ENCODE measurements at regions not wholly inside any gene's neighbourhood (a gene's known extent, or its start where the extent isn't known, plus 50 kb on each side); places are given as distances from the start of the nearest gene placed in this dataset.
A peak's percentile ranks its signal among the peaks of the same experiment; 100 is the strongest.

- Histone ChIP-seq H3K36me3 (ENCODE audit: low read depth) (no peaks in the 10 kb centered on the region), H3K4me3 (no peak overlapping the region), H3K4me1 (ENCODE audit: low read depth) (no peaks in the 10 kb centered on the region), H3K9me3 (peaks cover 18% of the 10 kb centered on the region)
- DNase-seq (no peak), ATAC-seq (no peak)
- TF ChIP-seq CTCF (IDR thresholded peaks at IDR 0.05), result no peak
- intact Hi-C loops (cut with DNase I, micrococcal nuclease), result no loop called here
Observed at GRCh38 chr11:100622404-100622803, 64.7 kb upstream of the ARHGAP42 start.

DNA sequence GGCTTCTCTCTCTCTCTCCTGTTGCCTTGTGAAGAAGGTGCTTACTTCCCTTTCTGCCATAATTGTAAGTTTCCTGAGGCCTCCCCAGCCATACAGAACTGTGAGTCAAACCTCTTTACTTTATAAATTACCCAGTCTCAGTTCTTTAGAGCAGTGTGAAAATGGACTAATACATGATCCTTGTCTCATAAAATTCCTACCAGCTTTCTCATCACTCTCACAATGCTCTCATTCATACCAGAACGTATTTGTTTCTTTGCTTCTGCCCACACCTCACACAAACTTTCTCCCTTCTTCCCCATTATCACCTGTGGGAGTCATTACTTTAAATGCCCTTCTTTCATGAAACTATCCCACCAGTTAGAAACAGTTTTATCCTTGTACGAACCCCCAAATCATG, 62.7 kb upstream of the ARHGAP42 start:
- H3K4me1 ChIP-seq (ENCODE audit: low read depth), result no peaks in the 10 kb centered on the region
- H3K4me3 ChIP-seq, result no peak overlapping the region
- peaks cover 18% of the 10 kb centered on the region for H3K9me3 ChIP-seq
- H3K36me3 ChIP-seq (ENCODE audit: low read depth), result no peaks in the 10 kb centered on the region
- intact Hi-C loops (cut with DNase I, micrococcal nuclease), result no loop called here
- ATAC-seq (no peak), DNase-seq (no peak)
- TF ChIP-seq CTCF (IDR thresholded peaks at IDR 0.05), result no peak

GRCh38 chr11:100625041-100625440, 62.0 kb upstream of the ARHGAP42 start:
- H3K36me3 ChIP-seq (ENCODE audit: low read depth), result no peaks in the 10 kb centered on the region
- intact Hi-C loops (cut with DNase I, micrococcal nuclease), result no loop called here
- no peak for DNase-seq

GRCh38 chr11:100629671-100630070, 57.4 kb upstream of the ARHGAP42 start:
- intact Hi-C loops (cut with DNase I, micrococcal nuclease), result no loop called here
- no peak for TF ChIP-seq CTCF (IDR thresholded peaks at IDR 0.05)
- Histone ChIP-seq H3K4me3 (no peak overlapping the region), H3K36me3 (ENCODE audit: low read depth) (no peaks in the 10 kb centered on the region), H3K4me1 (ENCODE audit: low read depth) (peaks cover 7% of the 10 kb centered on the region), H3K9me3 (no peaks in the 10 kb centered on the region)
- DNase-seq, result no peak
- ATAC-seq, result peak; percentile 45

More at GRCh38 chr11:100625041-100625440, 62.0 kb upstream of the ARHGAP42 start:
- ATAC-seq, result no peak
- H3K4me1 ChIP-seq (ENCODE audit: low read depth), result no peaks in the 10 kb centered on the region
- no peak for TF ChIP-seq CTCF (IDR thresholded peaks at IDR 0.05)
- H3K9me3 ChIP-seq, result peaks cover 18% of the 10 kb centered on the region
- H3K4me3 ChIP-seq, result no peak overlapping the region

- Histone ChIP-seq H3K36me3 (ENCODE audit: low read depth) (no peaks in the 10 kb centered on the region), H3K4me1 (ENCODE audit: low read depth) (peaks cover 7% of the 10 kb centered on the region), H3K9me3 (no peaks in the 10 kb centered on the region), H3K4me3 (no peak overlapping the region)
- ATAC-seq, result peak; percentile 43
- intact Hi-C loops (cut with DNase I, micrococcal nuclease), result no loop called here
- peak in 1 of 3 donors; percentile 24 for DNase-seq
- TF ChIP-seq CTCF (IDR thresholded peaks at IDR 0.05), result no peak
Observed at GRCh38 chr11:100630898-100631297, 56.2 kb upstream of the ARHGAP42 start.

DNA sequence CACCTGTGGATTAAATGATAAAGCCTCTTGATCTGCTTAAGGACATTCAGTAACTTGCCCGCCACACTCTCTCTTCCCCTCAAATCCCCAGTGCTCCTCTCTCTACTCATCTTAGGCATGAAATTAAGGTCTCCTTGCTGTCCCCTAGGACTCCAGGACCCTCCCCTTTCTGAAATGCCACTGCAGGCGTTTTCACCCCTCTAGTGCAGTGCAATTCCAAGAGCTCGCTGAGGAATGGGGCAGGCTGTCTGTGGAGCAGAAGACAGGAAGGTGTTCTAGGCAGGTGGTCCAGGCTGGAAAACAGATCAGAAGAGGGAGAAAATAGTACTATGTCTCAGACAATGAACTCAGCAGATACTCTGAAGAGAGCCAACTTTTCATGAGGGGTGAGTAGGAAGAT, 55.8 kb upstream of the ARHGAP42 start:
- no peak overlapping the region for H3K4me3 ChIP-seq
- H3K36me3 ChIP-seq (ENCODE audit: low read depth), result no peaks in the 10 kb centered on the region
- no peak for TF ChIP-seq CTCF (IDR thresholded peaks at IDR 0.05)

More for the DNA sequence above, 55.8 kb upstream of the ARHGAP42 start:
- ATAC-seq (no peak), DNase-seq (no peak)
- intact Hi-C loops (cut with DNase I, micrococcal nuclease), result no loop called here
- Histone ChIP-seq H3K4me1 (ENCODE audit: low read depth) (peaks cover 7% of the 10 kb centered on the region), H3K9me3 (no peaks in the 10 kb centered on the region)
